ENCODE measurements at regions not wholly inside any gene's neighbourhood (a gene's known extent, or its start where the extent isn't known, plus 50 kb on each side); places are given as distances from the start of the nearest gene placed in this dataset.

GRCh38 chr3:75180235-75180944 lies 483.7 kb upstream of the FRG2C start:
- TF ChIP-seq CTCF (IDR thresholded peaks at IDR 0.05), result no peak
- TF ChIP-seq POLR2A (IDR thresholded peaks at IDR 0.05), result no peak
- TF ChIP-seq EP300 (IDR thresholded peaks at IDR 0.05), result no peak
